GM12892 (cell line): ENCODE measurements at regions not wholly inside any gene's neighbourhood (a gene's known extent, or its start where the extent isn't known, plus 50 kb on each side); places are given as distances from the start of the nearest gene placed in this dataset.

ENCODE experiments used
- POLR2A ChIP-seq: IDR thresholded peaks from 2 replicates; pipeline ENCODE4 v1.6.1; 2011; ENCODE audit warnings: low read depth, low read length, control low read depth
- TAF1 ChIP-seq: IDR thresholded peaks from 2 replicates; pipeline ENCODE4 v1.6.1; 2011; ENCODE audit warnings: low read depth, mild to moderate bottlenecking, control low read depth, low read length, borderline replicate concordance

GRCh38 chr5:167561796-167562195 is 729.6 kb upstream of the WWC1 start:
- TF ChIP-seq POLR2A: no peak
- no peak for TF ChIP-seq TAF1
